Stimulated activated CD4-positive, alpha-beta T cell treated with anti-CD3 and anti-CD28 coated beads, Interleukin-12 subunit alpha, Interleukin-12 subunit beta, amount 100 ng/mL, for 48 hours (primary cell): ENCODE measurements at regions not wholly inside any gene's neighbourhood (a gene's known extent, or its start where the extent isn't known, plus 50 kb on each side); places are given as distances from the start of the nearest gene placed in this dataset.
"Not testable (repeated sequence)": the region's sequence is repeated elsewhere in the genome, so short reads cannot be mapped to it uniquely, and the experiment has no call there.

Experiments used
- DNase-seq, 3 donors: peaks; one replicate each; pipeline ENCODE4 v3.0.0-alpha.2; 2020; ENCODE audit warnings: low read depth in 2 of 3, low spot score in 1 of 3

- DNase-seq: no peak
Measured at GRCh38 chr1:121443001-121443540, 258.3 kb downstream of the SRGAP2C start.

DNA sequence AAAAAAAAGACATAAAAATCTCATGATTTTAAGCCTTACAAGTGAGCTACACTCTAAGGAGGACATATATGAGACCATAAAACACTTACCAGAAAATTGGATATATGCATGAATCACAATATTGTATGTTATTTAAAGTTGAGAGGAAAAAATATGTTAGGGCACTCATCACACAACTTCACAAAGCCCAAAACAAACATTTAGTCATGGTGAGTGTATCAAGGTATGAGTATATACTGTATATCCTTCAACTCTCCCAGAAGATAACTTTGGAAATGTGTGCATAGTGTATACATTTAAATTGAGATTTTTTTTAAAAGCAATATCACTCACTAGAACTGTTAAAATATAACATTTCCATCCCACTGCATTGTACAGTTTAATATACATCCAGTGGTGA, 259.3 kb downstream of the SRGAP2C start:
- no peak for DNase-seq

DNA sequence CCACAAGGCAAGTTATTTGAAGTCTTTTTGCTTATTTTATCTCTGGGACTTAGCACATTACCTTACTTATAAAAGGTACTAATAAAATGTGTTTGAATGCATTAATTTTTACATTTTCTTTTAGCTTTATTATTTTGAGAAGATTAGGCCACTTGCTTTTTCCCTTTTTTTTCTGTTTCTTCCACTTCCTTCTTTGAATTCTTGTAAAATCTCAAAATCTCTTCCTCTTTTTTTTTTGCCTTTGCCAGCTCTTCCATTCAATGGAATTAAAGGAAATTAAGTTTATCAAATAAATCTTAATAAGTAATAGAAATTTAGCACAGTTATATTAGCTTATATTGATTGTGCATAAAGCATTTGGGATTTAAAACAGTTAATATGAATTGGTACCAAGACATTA, 260.9 kb downstream of the SRGAP2C start:
- no peak for DNase-seq

GRCh38 chr1:121447280-121447923, 262.6 kb downstream of the SRGAP2C start:
- DNase-seq: not testable (repeated sequence)

DNA sequence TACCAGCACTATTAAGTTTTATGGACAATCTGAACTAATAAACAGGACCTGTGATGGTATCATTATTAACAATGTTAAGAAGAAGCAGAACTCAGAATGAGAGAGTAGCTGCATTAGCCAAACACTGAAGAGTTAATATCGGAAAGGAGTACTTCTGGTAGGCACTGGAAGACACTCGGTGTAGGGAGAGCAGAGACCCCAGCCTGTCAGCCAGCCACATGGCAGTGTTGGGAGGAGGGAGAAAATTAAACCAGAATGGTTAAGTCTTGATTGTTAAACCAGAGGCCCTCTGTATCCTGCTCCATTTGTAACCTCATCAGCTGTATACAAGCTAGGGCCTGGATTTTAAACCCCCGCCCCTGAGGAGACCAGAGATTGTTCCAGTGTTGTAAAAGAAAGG, 263.3 kb downstream of the SRGAP2C start:
- DNase-seq: not testable (repeated sequence)

DNA sequence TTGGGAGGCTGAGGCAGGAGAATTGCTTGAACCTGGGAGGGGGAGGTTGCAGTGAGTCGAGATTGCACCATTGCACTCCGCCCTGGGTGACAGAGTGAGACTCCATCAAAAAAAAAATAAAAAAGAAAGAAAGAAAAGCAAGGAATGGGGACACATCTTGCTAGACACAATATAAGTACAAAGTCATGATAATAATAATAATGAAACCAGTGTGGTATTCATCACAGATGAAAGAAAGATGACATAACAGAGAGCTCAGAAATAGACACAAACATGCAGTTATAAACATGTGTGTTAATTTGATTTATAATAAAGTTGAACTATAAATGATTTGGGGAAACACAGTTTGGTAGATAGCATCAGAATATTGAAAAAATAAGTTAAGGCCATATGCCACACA, 264.1 kb downstream of the SRGAP2C start:
- no peak for DNase-seq

DNA sequence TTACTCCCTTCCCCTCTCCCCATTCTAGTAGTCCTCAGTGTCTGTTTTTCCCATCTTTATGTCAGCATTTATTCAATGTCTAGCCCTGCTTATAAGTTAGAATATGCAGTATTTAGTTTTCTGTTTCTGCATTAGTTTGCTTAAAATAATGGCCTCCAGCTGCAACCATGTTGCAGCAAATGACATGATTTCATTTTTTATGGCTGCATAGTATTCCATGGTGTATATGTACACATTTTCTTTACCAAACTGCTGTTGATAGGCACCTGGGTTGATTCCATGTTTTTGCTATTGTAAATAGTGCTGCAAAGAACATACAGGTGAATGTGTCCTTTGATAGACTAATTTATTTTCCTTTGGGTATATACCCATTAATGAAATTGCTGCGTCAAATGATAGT, 267.7 kb downstream of the SRGAP2C start:
- no peak for DNase-seq

- DNase-seq: no peak
Measured at GRCh38 chr1:121458291-121459048, 273.7 kb downstream of the SRGAP2C start.

DNA sequence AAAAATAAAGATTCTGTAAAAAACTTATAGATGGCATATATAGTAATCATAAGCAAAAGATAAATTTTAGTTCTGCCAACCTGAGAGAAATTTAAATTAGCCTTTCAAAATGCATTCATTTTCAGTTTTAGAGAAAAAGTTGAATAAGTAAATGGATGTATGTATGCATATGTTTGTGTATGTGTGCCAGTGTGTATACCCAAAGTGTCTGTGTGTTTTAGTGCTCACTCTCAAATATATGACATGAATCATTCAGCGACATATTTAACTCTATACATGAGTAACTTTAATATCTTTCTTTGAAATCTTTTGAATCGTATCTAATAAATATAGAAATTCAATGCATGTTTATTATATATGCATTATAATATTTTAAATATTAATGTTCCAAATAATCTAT, 274.5 kb downstream of the SRGAP2C start:
- DNase-seq: no peak

DNA sequence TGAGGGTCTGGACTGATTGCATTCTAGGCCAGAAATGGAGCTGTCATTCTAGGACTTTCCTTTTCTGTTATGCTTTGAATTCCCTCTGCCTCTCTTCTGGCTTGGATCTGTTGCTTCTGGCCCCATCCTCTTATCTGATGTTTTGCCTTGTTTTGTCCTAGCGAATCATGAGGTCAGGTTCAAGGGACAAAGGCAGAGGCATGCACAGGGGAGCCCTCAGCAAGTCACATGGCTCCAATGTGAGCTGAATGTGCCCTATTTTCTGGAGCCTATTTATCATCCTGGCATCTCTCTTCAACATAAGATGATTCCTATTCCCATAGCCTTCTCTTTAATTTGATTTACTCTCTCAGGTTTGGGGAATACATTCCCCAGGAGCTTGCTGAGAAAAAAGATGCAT, 284.6 kb downstream of the SRGAP2C start:
- DNase-seq: not testable (repeated sequence)

DNA sequence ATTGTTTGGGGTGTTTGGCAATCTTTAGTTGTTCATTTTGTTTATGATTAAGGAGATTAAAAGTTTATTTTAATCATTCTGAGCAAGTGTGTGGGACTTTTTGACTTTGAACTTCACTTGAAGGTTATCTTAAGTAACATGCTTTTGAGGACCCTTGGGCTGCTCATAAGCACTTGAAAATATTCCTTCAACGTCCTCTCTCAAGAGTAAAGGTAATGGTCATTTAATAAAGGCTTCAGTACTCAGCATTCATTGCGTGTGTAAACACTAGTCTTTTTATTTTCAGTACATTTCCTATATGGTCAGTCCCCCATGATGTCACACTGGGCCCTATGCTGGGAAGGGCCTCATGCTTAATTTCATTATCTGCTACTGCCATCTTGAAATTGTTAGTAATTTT, 285.6 kb downstream of the SRGAP2C start:
- DNase-seq: not testable (repeated sequence)

DNA sequence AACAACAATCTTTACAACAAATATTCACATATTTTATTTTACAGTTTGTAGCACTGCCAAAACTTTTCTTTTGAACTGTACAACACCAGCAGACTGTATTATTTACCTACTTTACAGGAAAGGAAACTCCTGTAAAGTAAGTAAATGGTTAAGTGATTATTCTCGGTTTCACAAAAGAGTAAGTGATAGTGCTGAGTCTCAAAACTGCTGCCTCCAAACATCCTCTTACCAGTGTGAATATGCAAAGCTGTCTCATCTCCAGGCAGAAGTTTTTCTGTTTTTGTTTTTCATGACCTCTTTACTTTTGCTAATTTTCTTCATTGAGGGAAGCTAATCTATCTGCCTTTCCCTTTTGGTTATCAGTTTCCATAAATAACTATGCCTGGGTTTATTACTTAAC, 286.7 kb downstream of the SRGAP2C start:
- no peak for DNase-seq

DNA sequence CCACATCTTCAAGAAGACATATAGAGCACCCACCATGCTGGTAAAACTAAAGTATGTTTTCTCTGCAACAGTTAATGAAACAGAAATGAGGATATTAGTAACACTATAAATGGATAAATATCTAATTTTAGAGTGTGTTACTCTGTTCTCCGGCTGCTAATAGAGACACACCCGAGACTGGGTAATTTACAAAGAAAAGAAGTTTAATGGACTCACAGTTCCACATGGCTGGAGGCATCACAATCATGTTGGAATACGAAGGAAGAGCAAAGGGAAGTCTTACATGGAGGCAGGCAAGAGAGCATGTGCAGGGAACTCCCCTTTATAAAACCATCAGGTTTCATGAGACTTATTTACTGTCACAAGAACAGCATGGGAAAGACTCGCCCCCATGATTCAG, 287.2 kb downstream of the SRGAP2C start:
- no peak for DNase-seq

DNA sequence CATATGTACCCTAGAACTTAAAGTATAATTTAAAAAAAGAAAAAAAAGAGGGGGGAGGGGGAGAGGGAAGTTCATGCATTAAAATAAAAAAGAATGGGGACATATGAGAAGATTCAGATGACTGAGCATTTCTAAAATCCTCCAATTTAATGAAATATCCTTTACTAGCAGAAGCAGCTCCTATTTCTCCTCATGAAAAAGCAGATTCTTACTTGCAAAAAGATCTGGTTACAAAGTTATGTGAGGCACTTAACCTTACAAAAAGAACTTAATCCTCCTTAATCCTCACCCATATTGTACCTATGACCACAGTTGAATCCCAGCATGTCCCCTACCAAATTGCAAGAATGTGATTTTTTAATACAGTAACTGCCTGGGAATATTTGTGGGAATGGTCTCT, 298.5 kb downstream of the SRGAP2C start:
- no peak for DNase-seq

DNA sequence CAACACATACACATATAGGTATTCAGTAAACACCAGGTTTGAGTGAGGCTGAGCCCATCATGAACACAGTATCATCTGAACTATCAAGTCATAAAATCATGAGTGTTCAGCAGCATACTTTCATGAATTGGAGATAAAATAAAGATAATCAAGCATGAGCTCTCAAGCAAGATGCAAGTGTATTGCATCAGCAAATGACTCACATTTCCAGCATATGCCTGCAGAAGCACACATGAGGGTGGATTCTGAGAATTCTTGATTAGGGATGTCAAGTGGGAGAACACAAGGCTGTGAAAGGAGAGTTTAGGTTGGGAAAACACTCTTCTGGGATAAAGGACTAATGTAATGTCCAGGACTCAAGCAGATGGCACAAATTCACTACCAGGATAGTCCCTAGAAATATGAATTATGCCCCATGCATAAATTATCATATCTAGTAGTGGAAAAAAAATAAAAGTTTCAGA, 299.2 kb downstream of the SRGAP2C start:
- DNase-seq: peak in 1 of 3 donors; percentile 10

GRCh38 chr1:121494796-121495195, 310.0 kb downstream of the SRGAP2C start:
- not testable (repeated sequence) for DNase-seq

- DNase-seq: not testable (repeated sequence)
Measured at GRCh38 chr1:121511455-121511854, 326.7 kb downstream of the SRGAP2C start.

DNA sequence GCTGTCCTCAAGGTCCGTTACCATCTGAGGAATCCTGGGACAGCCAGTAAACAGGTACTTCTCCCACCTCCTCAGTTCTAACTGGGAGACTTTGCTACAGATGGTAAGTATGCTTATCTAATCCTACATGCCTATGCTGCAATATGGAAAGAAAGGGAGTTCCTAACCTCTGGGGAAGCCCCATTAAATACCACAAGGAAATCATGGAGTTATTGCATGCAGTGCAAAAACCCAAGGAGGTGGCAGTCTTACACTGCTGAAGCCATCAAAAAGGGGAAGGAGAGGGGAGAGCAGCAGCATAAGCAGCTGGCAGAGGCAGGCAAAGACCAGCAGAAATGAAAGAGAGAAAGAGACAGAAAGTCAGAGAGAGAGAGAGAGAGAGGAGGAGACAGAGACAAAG, 327.1 kb downstream of the SRGAP2C start:
- DNase-seq: not testable (repeated sequence)

GRCh38 chr1:121515235-121515634, 330.5 kb downstream of the SRGAP2C start:
- no peak for DNase-seq

GRCh38 chr1:121516234-121516967, 331.6 kb downstream of the SRGAP2C start:
- peak in 2 of 3 donors; percentile 3 to 18 for DNase-seq

GRCh38 chr1:121517586-121518230, 332.9 kb downstream of the SRGAP2C start:
- no peak for DNase-seq
